ENCODE measurements at regions not wholly inside any gene's neighbourhood (a gene's known extent, or its start where the extent isn't known, plus 50 kb on each side); places are given as distances from the start of the nearest gene placed in this dataset.

DNA sequence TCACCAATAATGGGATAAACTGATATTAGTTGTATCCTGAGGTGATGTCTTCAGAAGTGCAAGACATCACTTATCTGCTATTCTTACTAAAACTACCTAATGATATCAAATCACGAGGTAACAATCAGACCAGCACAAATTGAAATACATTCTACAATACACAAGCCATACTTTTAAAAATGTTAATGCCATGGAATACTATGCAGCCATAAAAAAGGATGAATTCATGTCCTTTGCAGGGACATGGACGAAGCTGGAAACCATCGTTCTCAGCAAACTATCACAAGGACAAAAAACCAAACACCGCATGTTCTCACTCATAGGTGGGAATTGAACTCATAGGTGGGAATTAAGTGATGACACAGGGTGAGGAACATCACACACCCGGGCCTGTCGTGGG, 129.3 kb downstream of the SST start:
- TF ChIP-seq, protein P1, sequence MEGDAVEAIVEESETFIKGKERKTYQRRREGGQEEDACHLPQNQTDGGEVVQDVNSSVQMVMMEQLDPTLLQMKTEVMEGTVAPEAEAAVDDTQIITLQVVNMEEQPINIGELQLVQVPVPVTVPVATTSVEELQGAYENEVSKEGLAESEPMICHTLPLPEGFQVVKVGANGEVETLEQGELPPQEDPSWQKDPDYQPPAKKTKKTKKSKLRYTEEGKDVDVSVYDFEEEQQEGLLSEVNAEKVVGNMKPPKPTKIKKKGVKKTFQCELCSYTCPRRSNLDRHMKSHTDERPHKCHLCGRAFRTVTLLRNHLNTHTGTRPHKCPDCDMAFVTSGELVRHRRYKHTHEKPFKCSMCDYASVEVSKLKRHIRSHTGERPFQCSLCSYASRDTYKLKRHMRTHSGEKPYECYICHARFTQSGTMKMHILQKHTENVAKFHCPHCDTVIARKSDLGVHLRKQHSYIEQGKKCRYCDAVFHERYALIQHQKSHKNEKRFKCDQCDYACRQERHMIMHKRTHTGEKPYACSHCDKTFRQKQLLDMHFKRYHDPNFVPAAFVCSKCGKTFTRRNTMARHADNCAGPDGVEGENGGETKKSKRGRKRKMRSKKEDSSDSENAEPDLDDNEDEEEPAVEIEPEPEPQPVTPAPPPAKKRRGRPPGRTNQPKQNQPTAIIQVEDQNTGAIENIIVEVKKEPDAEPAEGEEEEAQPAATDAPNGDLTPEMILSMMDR (IDR thresholded peaks at IDR 0.05): no peak
- no peak for TF ChIP-seq POLR2AphosphoS5 (IDR thresholded peaks at IDR 0.05)
- TF ChIP-seq POLR2A (IDR thresholded peaks at IDR 0.05): no peak
- TF ChIP-seq EP300 (IDR thresholded peaks at IDR 0.05): no peak

Data from suprapubic skin (tissue), 4 donors.